Heart left ventricle (tissue), 13 donors: ENCODE measurements at regions not wholly inside any gene's neighbourhood (a gene's known extent, or its start where the extent isn't known, plus 50 kb on each side); places are given as distances from the start of the nearest gene placed in this dataset.

Experiments used
- CTCF ChIP-seq, 12 donors: fragments of 200-600 bp; sonication (generic) in 4 of 12; IDR thresholded peaks; one replicate each; pipeline versions ENCODE4 v1.5.0 to v1.8.0; 2018 to 2022; ENCODE audit warnings: antibody characterized with exemption in 12 of 12, mild to moderate bottlenecking in 5 of 12
- POLR2A ChIP-seq, 2 donors: fragments of 450-650 bp; IDR thresholded peaks; one replicate each; pipeline ENCODE4 v1.6.1; 2017; ENCODE audit warnings: antibody characterized with exemption in 2 of 2, mild to moderate bottlenecking in 2 of 2, moderate library complexity in 2 of 2
- donor health status: ischemic (EF 13 %, LVEDD 7.1; RV severe dilation, severe dysfunction).
- donor health status: DM: no; HTN: yes; CAD: no.
- donor health status: DM: no; HTN: no; CAD: no.
- donor health status: ischemic (EF 25% LVEDD 6.9; RV normal size, moderate dysfunction).
- donor health status: ischemic (EF 25% LVEDD 5.7; RV mildly dilated, moderate dysfunction).
- donor health status: ischemic (EF 35%, LVEDD 5.7; RV mildly dilated, moderate dysfunction).
- donor health status: nonischemic (EF 11% LVEDD 7.7; RV severe dilation, severe dysfunction).
- donor health status: DM: yes; HTN: yes; CAD: no.
- donor health status: PGD.
- donor health status: ischemic (EF 29% LVEDD 5.4; RV normal size, mild dysfunction).
- donor health status: nonischemic (EF 23%, LVEDD 6.1; RV moderate dilation, normal function).

- no peak for TF ChIP-seq CTCF (IDR thresholded peaks at IDR 0.05)
- no peak for TF ChIP-seq POLR2A (IDR thresholded peaks at IDR 0.05)
These were observed 1016.2 kb downstream of the NLGN4Y start for GRCh38 chrY:15540516-15540915.
